Vagina (tissue), 2 donors: ENCODE measurements at regions not wholly inside any gene's neighbourhood (a gene's known extent, or its start where the extent isn't known, plus 50 kb on each side); places are given as distances from the start of the nearest gene placed in this dataset.

Experiments
- CTCF ChIP-seq, 3 experiments: fragments of 450-650 bp in 2 of 3; fragments of 200-600 bp in 1 of 3; sonication (generic) in 1 of 3; IDR thresholded peaks; one replicate each; pipeline ENCODE4 v1.5.1; 2017 to 2019; ENCODE audit warnings: antibody characterized with exemption in 3 of 3, mild to moderate bottlenecking in 2 of 3, moderate library complexity in 2 of 3
- POLR2A ChIP-seq, 2 donors: fragments of 450-650 bp; IDR thresholded peaks; one replicate each; pipeline ENCODE4 v1.6.1; 2017; ENCODE audit warnings: antibody characterized with exemption in 2 of 2, mild to moderate bottlenecking in 2 of 2, moderate library complexity in 2 of 2

DNA sequence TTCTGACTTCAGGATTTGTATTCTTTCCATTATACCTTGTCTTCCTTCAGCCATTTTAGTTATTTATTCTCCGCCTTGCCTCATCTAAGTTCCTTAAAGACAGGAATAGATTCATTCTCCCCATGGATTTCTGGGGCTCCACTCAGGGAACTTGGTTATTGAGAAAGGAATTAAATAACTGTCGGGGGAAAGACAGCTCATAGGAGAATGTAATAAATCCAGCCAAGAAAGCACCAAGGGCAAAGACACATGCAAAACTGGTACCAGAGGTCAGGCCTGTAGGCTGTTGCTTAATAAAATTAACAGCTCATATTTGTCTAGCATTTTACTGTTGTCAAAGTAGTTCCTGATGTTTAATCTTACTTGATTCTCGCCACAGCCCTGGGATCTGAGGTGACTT, 357.2 kb downstream of the TMEM38B start:
- TF ChIP-seq CTCF (IDR thresholded peaks at IDR 0.05): no peak
- no peak for TF ChIP-seq POLR2A (IDR thresholded peaks at IDR 0.05)
